ENCODE measurements at regions not wholly inside any gene's neighbourhood (a gene's known extent, or its start where the extent isn't known, plus 50 kb on each side); places are given as distances from the start of the nearest gene placed in this dataset.
A peak's percentile ranks its signal among the peaks of the same experiment; 100 is the strongest.
"Not testable (repeated sequence)": the region's sequence is repeated elsewhere in the genome, so short reads cannot be mapped to it uniquely, and the experiment has no call there.

- H3K4me1 Mint-ChIP-seq, H3K27ac Mint-ChIP-seq, H3K9me3 Mint-ChIP-seq, DNase-seq, H3K27me3 Mint-ChIP-seq, H3K4me3 Mint-ChIP-seq: not testable (repeated sequence)
- peak; percentile 45 for ATAC-seq
These were observed 429.2 kb upstream of the PCDH11Y start for GRCh38 chrY:4570941-4571340.

- not testable (repeated sequence) for H3K4me1 Mint-ChIP-seq
These were observed 407.1 kb upstream of the PCDH11Y start for GRCh38 chrY:4592872-4593490.

GRCh38 chrY:4603454-4603853 lies 396.6 kb upstream of the PCDH11Y start:
- H3K27ac Mint-ChIP-seq: not testable (repeated sequence)

More at GRCh38 chrY:4592872-4593490, 407.1 kb upstream of the PCDH11Y start:
- H3K27me3 Mint-ChIP-seq, H3K4me3 Mint-ChIP-seq, DNase-seq, H3K27ac Mint-ChIP-seq, H3K9me3 Mint-ChIP-seq, ATAC-seq: not testable (repeated sequence)

More at GRCh38 chrY:4603454-4603853, 396.6 kb upstream of the PCDH11Y start:
- DNase-seq, H3K9me3 Mint-ChIP-seq, ATAC-seq, H3K4me1 Mint-ChIP-seq, H3K27me3 Mint-ChIP-seq, H3K4me3 Mint-ChIP-seq: not testable (repeated sequence)

Data from stimulated activated naive CD8-positive, alpha-beta T cell treated with anti-CD3 and anti-CD28 coated beads, Interleukin-15, amount 100 ng/mL, for 72 hours (primary cell).